GM18907 (cell line): ENCODE measurements at regions not wholly inside any gene's neighbourhood (a gene's known extent, or its start where the extent isn't known, plus 50 kb on each side); places are given as distances from the start of the nearest gene placed in this dataset.

Experiments
- ATAC-seq: cut with Tn5 transposase; IDR thresholded peaks from one replicate; pipeline ENCODE4 v1.9.1; 2021; ENCODE audit warnings: mild to moderate bottlenecking, moderate library complexity; ENCODE audit not compliant: unreplicated experiment

GRCh38 chr13:105658431-105658830 is 877.0 kb downstream of the EFNB2 start:
- no peak for ATAC-seq

DNA sequence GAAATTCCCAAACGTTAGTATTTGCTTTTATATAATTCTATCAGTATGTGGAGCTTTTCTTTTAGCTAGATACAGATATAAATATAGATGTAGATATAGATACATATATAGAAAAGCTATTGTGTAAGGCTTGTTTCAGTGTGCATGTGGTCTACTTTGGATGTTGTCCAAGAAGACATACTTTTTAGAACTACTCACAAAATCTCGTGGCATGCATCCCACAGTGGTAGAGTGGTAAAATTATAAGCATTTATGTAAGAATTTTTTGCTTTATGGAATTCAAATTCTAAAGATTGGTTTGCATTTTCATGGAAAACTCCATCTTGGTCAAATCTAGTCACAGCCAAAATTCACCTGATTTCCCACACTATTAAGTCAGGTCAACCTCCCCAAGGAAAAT is 880.4 kb downstream of the EFNB2 start:
- ATAC-seq, result no peak

GRCh38 chr13:105643966-105644365 is 891.5 kb downstream of the EFNB2 start:
- no peak for ATAC-seq

GRCh38 chr13:105642511-105642958 is 892.9 kb downstream of the EFNB2 start:
- ATAC-seq, result no peak

- ATAC-seq, result no peak
Measured at GRCh38 chr13:105641121-105641520, 894.3 kb downstream of the EFNB2 start.

DNA sequence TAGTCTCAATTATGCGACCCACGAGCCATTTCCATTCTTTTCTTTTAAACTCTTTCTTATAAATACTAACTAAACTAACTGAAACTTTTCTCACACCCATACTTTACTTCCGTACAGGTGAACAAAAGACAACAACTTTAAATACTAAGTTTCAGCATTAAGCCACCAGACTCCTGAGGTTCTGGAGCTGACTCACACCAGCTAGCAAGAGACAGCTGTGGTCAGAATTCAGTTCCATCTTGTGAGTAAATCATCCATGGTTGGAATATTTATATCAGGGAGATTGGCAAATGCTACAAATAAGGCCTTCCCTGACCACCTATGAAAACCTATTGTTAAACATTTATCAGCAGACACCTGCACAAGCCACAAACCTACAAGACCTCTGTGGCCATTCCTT is 897.0 kb downstream of the EFNB2 start:
- no peak for ATAC-seq

DNA sequence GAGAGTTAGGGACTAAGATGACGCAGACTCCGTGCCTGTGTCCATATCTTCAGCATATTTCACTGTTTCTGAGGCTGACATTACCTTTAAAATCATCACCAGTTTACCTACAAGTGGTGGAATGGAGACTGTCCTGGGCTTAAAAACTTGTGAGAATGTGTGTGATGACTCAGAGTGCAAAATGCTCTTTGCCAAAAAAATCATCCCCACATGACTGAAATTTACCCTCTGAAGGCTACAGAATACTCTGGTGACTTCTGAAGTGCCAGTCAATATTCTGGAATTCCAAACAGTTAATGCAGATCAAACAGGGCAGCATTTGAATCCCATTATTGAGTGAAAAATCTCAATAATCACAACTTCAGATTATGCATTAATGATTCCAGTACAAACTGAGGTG is 901.4 kb downstream of the EFNB2 start:
- ATAC-seq, result no peak

- no peak for ATAC-seq
Measured at GRCh38 chr13:105630431-105630830, 905.0 kb downstream of the EFNB2 start.

DNA sequence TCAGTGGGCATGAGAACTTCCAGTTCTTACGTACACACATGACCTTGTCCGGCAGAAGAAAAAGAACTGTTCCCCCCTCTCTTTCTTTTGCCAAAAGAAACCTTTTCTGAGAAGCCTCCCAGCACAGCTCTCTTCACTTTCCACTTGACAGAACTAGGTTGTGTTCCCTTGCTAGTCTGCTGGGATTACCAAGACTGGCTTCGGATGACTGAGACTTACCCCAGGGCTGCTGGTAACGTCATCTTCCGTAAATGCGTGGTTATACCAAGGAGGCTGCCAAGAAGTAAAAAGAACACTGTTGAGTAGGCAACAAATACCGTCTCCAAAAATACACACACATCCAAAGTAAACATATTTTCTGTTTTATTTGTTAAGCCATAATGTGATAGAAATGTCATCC is 908.2 kb downstream of the EFNB2 start:
- no peak for ATAC-seq

GRCh38 chr13:105625691-105626090 is 909.8 kb downstream of the EFNB2 start:
- no peak for ATAC-seq

GRCh38 chr13:105616333-105617075 is 919.0 kb downstream of the EFNB2 start:
- no peak for ATAC-seq

DNA sequence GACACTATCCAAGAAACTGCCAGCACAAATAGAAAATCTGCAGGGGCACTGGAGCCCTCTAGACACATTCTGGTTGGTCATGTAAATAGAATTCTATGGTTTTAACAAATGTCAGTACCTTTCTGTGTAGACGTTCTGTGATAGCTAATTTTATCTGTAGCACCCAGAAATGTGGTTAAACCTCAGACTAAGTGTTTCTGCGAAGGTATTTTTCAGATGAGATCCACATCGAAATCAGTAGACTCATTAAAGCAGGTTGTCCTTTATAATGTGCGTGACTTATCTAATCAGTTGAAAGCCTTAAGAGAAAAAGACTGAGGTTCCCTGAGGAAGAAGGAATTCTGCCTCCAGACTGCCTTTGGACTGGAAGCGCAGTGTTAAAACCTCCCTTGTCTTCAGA is 922.9 kb downstream of the EFNB2 start:
- no peak for ATAC-seq

DNA sequence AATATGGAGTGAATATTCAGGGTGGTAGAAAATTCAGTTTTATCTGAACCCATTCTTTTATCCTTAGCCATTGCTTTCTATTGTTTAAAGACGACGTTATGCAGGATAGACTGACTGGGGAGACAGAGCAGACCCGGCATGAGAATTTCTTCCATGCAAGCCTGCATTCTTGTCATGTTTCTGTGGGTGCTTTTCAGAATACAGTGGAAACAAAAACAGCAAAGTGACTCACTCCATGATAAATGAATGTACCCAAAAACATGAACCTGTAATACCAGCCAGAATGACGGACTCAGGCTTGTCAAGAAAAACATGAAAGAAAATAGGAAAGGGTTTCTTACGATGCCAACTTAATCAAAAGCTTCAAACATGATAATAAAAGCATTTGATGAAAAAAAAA is 924.0 kb downstream of the EFNB2 start:
- no peak for ATAC-seq

- ATAC-seq, result no peak
Measured at GRCh38 chr13:105608104-105608503, 927.4 kb downstream of the EFNB2 start.

DNA sequence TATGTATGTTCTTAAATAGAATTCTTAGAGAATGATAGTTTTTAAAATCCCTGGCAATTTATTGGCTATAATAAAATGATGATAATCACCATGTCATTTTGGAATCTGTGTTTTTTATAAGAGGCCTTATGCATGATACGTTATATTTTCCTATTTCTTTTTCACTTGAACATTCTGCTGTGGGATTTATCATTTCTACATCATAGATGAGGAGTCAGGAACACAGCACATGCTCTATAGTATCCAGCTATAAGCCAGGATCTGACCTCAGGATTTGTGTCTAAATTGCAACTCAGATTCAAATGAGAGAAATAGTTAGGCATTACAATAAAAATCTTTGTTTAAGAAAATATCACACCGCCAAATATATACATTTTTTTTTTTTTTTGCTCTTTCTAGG is 928.0 kb downstream of the EFNB2 start:
- no peak for ATAC-seq

DNA sequence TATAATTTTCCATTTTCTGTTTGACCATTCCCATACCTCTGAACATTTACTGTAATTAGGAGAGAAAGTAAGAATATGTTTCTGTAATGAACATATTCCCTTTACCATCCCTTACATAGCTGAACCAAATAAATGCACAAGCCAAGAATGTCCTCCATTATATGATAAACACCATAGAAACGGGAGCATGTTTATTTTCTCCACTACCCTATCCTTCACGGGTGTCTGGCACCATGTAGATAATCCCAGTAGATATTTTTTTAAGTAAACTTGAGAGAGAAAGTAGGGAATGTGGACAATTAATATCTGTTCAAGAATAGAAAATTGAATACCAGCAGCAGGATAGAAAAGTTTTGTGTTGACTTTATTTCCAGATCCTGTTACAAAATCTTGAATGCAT is 928.4 kb downstream of the EFNB2 start:
- ATAC-seq, result no peak

DNA sequence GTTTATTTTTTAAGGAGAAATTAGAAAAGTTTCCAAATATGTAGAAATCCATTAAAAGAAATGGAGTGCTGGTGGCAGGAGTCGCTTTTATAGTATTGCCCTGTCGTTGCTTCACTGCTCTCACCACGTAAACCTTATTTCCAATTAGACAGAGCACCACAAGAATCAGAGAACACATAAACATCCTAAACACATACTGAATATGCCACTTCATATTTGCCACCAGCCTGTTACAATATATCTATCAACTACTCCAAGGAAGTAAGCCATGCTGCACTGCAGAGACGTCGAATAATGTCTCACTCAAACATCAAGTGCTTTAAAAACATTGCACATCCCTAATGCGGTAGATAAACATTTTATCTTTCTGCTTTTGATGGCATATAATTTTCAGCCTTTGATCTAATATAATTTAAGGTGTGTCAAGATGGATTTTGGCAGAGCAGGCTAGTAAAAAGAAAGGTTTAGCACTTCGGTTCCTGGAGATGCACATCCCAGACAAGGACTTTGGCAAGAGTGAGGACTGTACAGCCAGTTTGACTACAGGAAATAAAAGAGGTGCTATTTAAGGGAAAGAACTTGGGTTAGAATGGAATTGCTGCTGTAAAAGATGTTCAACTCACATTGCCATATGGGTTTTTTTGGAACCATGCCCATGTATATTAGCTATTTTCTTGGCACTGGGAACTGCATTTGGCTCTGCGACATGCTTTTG is 932.3 kb downstream of the EFNB2 start:
- ATAC-seq, result no peak

- ATAC-seq, result no peak
Measured at GRCh38 chr13:105599477-105600037, 935.9 kb downstream of the EFNB2 start.

DNA sequence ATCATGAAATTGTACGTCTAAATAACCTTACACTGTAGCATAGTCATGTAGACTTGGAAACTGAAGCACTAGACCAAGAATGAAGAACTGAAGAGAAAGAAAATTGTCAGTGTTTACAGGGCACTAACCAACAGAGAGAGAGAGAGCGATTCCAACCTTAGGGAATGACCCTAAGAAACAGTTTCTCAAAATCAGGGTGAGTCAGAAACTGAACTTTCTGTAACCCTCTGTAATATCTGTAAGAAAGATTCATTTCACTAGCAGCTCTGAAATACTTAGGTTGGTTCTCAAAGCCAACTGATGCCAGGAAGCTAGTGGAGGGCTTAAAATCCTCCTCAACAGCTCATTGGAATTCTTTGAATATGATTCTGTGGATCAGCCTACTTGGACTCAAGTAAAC is 936.9 kb downstream of the EFNB2 start:
- no peak for ATAC-seq

DNA sequence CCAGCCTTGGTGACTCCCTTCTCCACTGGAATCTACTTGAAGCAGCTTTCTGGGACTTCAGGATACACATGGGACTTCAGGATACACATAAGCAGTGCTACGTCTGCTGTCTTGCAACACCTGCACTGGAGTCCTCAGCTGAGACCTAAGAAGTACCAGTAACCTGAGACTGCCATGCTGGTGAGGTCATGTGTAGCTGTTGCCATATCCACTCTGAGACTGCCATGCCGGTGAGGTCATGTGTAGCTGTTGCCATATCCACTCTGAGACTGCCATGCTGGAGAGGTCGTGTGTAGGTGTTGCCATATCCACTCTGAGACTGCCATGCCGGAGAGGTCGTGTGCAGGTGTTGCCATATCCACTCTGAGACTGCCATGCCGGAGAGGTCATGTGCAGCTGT is 937.9 kb downstream of the EFNB2 start:
- ATAC-seq, result no peak

DNA sequence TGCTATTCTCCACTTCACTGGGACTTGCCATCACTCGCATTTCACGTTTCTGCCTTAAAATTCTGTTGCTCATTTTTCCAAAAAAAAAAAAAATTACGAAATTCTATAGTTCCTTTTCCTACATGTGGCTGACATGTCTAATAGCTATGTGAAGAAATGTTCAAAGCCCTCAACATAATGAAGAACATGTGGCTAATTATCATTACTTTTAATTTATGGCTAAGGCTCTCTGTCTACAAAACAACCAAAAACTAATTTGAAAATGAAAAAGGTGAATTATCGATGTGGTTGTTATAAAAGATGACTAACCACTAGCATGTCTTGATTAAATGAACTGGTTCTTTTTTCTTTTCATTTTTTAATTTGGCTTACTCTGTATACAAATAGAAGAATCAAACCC is 940.0 kb downstream of the EFNB2 start:
- ATAC-seq, result no peak

GRCh38 chr13:105591277-105591676 is 944.2 kb downstream of the EFNB2 start:
- no peak for ATAC-seq
